Adipocyte (in vitro differentiated cells): ENCODE measurements at regions not wholly inside any gene's neighbourhood (a gene's known extent, or its start where the extent isn't known, plus 50 kb on each side); places are given as distances from the start of the nearest gene placed in this dataset.
A peak's percentile ranks its signal among the peaks of the same experiment; 100 is the strongest.

Source experiments
- DNase-seq: peaks from one replicate; pipeline ENCODE4 v3.0.0-alpha.2; 2015; ENCODE audit warnings: low read depth
- H3K27me3 ChIP-seq: replicated peaks from 2 replicates; pipeline ENCODE4 v1.7.0; 2013; ENCODE audit warnings: mild to moderate bottlenecking, low read length, moderate library complexity; ENCODE audit not compliant: control insufficient read depth, insufficient read depth
- H3K36me3 ChIP-seq: 2 replicates; pipeline ENCODE4 v1.7.0; 2013; ENCODE audit warnings: low read length, mild to moderate bottlenecking, moderate library complexity; ENCODE audit not compliant: control insufficient read depth, insufficient read depth, severe bottlenecking
- H3K4me1 ChIP-seq: 2 replicates; pipeline ENCODE4 v1.7.0; 2013; ENCODE audit warnings: mild to moderate bottlenecking, low read length, moderate library complexity; ENCODE audit not compliant: control insufficient read depth, insufficient read depth
- H3K4me3 ChIP-seq: 2 replicates; pipeline ENCODE4 v1.7.0; 2013; ENCODE audit warnings: mild to moderate bottlenecking, low read length, moderate library complexity
- H3K9ac ChIP-seq: 2 replicates; pipeline ENCODE4 v1.7.0; 2013; ENCODE audit warnings: mild to moderate bottlenecking, low read length, moderate library complexity
- H3K9me3 ChIP-seq: 2 replicates; pipeline ENCODE4 v1.7.0; 2013; ENCODE audit warnings: mild to moderate bottlenecking, low read length, moderate library complexity; ENCODE audit not compliant: control insufficient read depth

DNA sequence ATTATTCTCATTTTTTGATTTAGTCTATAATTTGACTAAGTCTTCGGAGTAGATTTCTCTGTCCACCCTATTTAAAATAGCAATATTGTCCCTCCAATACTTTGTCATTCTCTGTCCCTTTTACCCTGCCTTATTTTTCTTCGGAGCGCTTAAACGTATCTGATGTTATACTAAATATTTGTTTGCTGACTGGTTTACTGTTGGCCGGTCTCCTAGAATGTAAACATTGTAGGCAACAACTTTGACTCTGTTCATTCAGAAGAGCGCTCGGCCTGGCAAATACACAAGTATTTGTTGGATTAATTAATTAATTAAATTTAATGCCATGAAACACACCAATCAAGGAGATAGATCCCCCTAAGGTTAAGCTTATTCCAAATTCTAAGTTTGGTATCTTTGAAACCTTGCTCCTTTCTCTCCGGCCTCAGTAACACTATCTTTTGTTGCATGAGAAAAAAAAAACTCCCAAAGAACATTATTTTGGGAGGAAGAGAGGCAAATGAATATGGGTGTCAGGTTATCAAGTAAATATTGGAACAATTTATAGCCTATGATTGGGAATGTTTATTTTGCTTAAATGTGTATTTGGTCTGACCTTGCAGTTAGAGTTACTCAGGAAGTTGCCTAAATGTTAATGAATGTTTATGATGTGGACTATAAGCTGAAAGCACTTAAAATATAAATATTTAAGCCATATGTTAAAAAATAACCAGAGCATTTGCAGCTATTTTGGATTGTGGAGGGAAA is 231.1 kb downstream of the SOX4 start:
- no peaks in the 10 kb centered on the region for H3K4me1 ChIP-seq
- no peak overlapping the region for H3K4me3 ChIP-seq
- DNase-seq, result no peak
- H3K27me3 ChIP-seq, result no peaks in the 10 kb centered on the region
- H3K9ac ChIP-seq, result no peak overlapping the region
- no peaks in the 10 kb centered on the region for H3K9me3 ChIP-seq
- no peaks in the 10 kb centered on the region for H3K36me3 ChIP-seq

- Histone ChIP-seq H3K4me3 (no peak overlapping the region), H3K4me1 (no peaks in the 10 kb centered on the region), H3K27me3 (no peaks in the 10 kb centered on the region), H3K9me3 (no peaks in the 10 kb centered on the region), H3K36me3 (no peaks in the 10 kb centered on the region), H3K9ac (no peak overlapping the region)
- no peak for DNase-seq
Measured at GRCh38 chr6:21826023-21826422, 232.5 kb downstream of the SOX4 start.

DNA sequence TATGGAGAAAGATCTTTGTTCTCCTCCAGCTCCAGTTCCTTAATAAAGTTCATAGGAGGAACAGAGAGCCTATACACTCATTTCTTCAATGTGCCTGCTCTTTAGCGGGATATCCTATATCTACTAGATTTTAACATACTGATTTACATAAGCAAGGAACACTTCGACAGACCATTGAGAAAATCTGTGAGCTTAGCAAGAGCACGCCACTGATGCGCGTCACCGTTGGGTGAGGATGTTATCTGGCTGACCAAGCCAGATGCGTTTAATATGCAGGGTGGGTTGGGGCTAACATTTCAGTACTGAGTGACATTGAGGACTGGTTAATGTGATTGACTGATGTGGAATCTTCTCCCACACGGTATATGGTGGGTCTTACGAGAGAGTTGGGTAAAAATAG is 233.4 kb downstream of the SOX4 start:
- Histone ChIP-seq H3K4me3 (no peak overlapping the region), H3K36me3 (no peaks in the 10 kb centered on the region), H3K4me1 (peaks cover 2% of the 10 kb centered on the region), H3K9ac (no peak overlapping the region), H3K27me3 (no peaks in the 10 kb centered on the region), H3K9me3 (no peaks in the 10 kb centered on the region)
- DNase-seq, result no peak

GRCh38 chr6:21827425-21828202 is 234.1 kb downstream of the SOX4 start:
- Histone ChIP-seq H3K27me3 (no peaks in the 10 kb centered on the region), H3K4me3 (no peak overlapping the region)

DNA sequence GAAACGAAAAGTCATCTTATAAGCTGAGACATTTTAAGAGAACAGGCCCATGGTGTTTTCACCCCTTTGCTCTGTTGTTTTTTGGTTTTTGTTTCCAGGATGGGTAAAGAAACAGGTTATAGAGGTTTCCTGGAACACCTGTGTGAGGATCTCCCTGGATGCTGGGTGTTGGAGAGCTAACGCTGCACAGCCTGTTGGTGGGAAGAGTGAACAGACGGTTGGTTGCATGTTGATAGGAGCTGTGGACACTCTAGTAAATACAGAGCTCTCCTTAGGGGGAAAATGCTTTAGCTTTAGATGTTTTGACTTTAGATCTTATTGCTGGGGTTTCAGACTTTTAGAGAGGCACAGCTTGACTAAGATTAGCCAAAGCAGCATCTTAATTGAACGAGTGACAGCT is 235.2 kb downstream of the SOX4 start:
- Histone ChIP-seq H3K27me3 (no peaks in the 10 kb centered on the region), H3K9me3 (no peaks in the 10 kb centered on the region), H3K36me3 (no peaks in the 10 kb centered on the region), H3K4me1 (peaks cover 4% of the 10 kb centered on the region), H3K4me3 (no peak overlapping the region), H3K9ac (no peak overlapping the region)
- DNase-seq, result no peak

More at GRCh38 chr6:21827425-21828202, 234.1 kb downstream of the SOX4 start:
- DNase-seq, result no peak
- H3K36me3 ChIP-seq, result no peaks in the 10 kb centered on the region
- no peaks in the 10 kb centered on the region for H3K9me3 ChIP-seq
- no peak overlapping the region for H3K9ac ChIP-seq
- H3K4me1 ChIP-seq, result peaks cover 4% of the 10 kb centered on the region

DNA sequence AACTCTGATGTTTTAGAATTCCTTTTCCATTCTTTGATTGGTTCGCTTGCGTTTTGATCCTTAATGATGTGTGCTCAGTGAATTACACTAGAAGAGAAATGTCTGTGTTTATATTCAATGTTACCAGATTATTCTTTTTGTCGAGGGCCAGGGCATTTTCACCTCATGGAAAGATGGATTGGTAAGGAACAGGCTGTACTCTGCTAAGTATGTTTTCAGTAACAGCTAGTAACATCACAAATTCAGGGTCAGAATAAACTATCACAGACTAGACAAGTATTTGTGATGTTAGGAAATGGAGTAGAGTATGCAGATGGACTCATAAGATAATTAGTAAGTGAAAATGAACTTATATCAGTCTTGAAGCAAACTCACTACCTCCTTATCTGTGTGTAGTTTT is 235.6 kb downstream of the SOX4 start:
- peaks cover 4% of the 10 kb centered on the region for H3K4me1 ChIP-seq
- DNase-seq, result no peak
- no peaks in the 10 kb centered on the region for H3K9me3 ChIP-seq
- no peaks in the 10 kb centered on the region for H3K36me3 ChIP-seq
- H3K27me3 ChIP-seq, result no peaks in the 10 kb centered on the region
- no peak overlapping the region for H3K9ac ChIP-seq
- H3K4me3 ChIP-seq, result no peak overlapping the region

- peak; percentile 77 for DNase-seq
- H3K4me3 ChIP-seq, result no peak overlapping the region
- no peaks in the 10 kb centered on the region for H3K27me3 ChIP-seq
- H3K9me3 ChIP-seq, result no peaks in the 10 kb centered on the region
- peaks cover 4% of the 10 kb centered on the region for H3K4me1 ChIP-seq
- H3K36me3 ChIP-seq, result no peaks in the 10 kb centered on the region
- H3K9ac ChIP-seq, result no peak overlapping the region
Measured at GRCh38 chr6:21831521-21832291, 238.2 kb downstream of the SOX4 start.

GRCh38 chr6:21836277-21836676 is 242.7 kb downstream of the SOX4 start:
- Histone ChIP-seq H3K27me3 (no peaks in the 10 kb centered on the region), H3K36me3 (no peaks in the 10 kb centered on the region), H3K9me3 (no peaks in the 10 kb centered on the region), H3K4me1 (peaks cover 4% of the 10 kb centered on the region), H3K9ac (no peak overlapping the region), H3K4me3 (no peak overlapping the region)
- peak; percentile 25 for DNase-seq

DNA sequence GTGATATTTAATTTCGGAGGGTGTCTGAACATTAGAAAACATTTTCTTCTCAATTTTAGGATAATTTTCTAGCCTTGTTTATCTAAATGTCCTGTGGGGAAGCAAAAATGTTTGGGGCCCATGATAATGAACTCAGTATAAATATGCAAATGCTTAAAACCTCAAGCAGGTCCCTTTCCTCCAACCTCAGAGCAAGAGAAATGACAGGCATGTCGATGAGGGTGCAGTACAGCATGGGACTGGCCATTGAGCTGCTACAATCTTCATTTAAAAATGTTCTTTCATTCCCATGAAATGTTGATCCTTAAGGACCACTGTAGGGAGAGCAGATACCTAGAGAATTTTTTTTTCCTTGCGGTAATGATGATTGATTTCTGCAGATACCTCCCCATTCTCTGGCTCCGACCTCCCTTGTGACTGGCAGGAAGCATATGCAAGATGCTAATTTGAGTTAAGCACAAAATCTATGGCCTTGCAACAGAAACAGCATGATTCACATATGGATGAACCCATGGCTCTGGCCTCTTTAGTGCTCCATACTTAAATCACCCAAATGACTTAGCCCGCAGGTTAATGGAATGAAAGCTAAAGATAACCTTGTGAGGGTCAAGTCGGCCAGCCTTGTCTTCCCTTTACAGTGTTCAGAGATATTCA is 243.3 kb downstream of the SOX4 start:
- Histone ChIP-seq H3K36me3 (no peaks in the 10 kb centered on the region), H3K27me3 (no peaks in the 10 kb centered on the region), H3K9ac (no peak overlapping the region), H3K4me3 (no peak overlapping the region), H3K4me1 (peaks cover 2% of the 10 kb centered on the region), H3K9me3 (no peaks in the 10 kb centered on the region)
- DNase-seq, result no peak

- no peak overlapping the region for H3K9ac ChIP-seq
- H3K36me3 ChIP-seq, result no peaks in the 10 kb centered on the region
- no peak overlapping the region for H3K4me3 ChIP-seq
- H3K4me1 ChIP-seq, result peaks cover 5% of the 10 kb centered on the region
- no peak for DNase-seq
- H3K27me3 ChIP-seq, result no peaks in the 10 kb centered on the region
- H3K9me3 ChIP-seq, result no peaks in the 10 kb centered on the region
Measured at GRCh38 chr6:21840428-21840827, 246.9 kb downstream of the SOX4 start.
